Astrocyte of the cerebellum (primary cell): ENCODE measurements at regions not wholly inside any gene's neighbourhood (a gene's known extent, or its start where the extent isn't known, plus 50 kb on each side); places are given as distances from the start of the nearest gene placed in this dataset.
"Not testable (repeated sequence)": the region's sequence is repeated elsewhere in the genome, so short reads cannot be mapped to it uniquely, and the experiment has no call there.

Experiments used
- DNase-seq: peaks from one replicate; pipeline ENCODE4 v3.0.0-alpha.2; 2011; ENCODE audit warnings: low read depth
- H3K4me3 ChIP-seq: 2 replicates; pipeline ENCODE4 v1.5.1; 2011; ENCODE audit warnings: mild to moderate bottlenecking, low read depth, low read length, moderate library complexity
- CTCF ChIP-seq: IDR thresholded peaks from 2 replicates; pipeline ENCODE4 v1.5.1; 2012; ENCODE audit warnings: low read length, low read depth, moderate library complexity, mild to moderate bottlenecking; ENCODE audit errors: missing control alignments
- in situ Hi-C: cut with HindIII; loops from 2 replicates; pipeline ENCODE4 v1.10.0; 2017; ENCODE audit warnings: low sequenced_read_pairs

- in situ Hi-C loops: no loop called here
- no peak for TF ChIP-seq CTCF
- DNase-seq: no peak
- H3K4me3 ChIP-seq: no peak overlapping the region
These were observed 68.9 kb upstream of the SLC22A16 start for GRCh38 chr6:110545081-110545872.

DNA sequence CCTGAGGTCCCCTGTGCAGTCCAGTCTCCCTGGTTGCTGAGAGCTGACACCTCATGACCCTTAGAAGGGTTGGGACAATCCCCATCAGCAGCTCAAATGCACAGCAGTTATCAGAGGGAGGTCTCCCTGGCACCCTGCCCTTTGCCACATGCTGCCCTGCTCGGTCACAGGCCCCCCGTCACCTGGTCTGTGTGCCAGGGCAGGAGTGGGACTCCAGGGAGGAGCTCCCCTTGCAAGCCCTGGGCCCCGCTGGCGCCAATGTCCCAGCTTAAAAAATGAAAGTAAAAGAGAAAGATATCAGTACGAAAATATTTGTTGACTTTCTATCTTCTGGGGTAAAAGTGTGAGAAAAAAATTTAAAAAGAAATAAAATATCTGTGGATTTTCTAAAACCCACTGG, 68.1 kb upstream of the SLC22A16 start:
- no peak overlapping the region for H3K4me3 ChIP-seq
- no peak for DNase-seq
- in situ Hi-C loops: no loop called here
- no peak for TF ChIP-seq CTCF

GRCh38 chr6:110543106-110543505, 66.7 kb upstream of the SLC22A16 start:
- no peak for DNase-seq
- in situ Hi-C loops: no loop called here
- H3K4me3 ChIP-seq: no peak overlapping the region
- TF ChIP-seq CTCF: no peak

GRCh38 chr6:110542311-110543024, 66.1 kb upstream of the SLC22A16 start:
- in situ Hi-C loops: no loop called here
- no peak overlapping the region for H3K4me3 ChIP-seq
- TF ChIP-seq CTCF: no peak
- DNase-seq: no peak

DNA sequence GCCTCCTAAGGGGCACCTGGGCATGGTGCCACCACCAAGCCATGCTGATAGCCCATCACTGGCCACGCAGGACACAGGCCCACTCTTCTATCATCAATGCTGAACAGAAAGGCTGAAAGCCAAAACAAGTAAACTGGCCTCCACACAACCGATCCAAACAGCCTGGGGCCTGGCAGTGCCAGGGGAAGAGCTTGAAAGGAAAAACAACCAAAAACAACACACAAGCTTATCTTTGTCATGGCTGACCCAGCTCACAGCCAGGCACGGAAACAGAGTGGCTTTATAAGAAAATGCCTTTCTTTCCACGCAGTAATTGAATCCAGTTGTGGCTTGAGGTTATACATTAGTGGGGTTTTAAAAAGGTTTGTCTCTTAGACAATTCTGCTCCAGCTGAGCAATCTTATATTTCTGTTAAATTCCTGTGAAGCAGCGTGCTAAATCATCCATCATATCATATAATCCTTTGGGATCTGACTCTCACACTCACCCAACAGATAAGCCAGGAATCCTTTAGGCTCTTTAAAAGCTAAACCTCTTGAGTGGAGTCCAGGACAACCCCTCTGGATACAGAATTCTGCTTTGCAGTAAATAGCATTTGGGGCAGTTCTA, 65.4 kb upstream of the SLC22A16 start:
- peak; percentile 35 for DNase-seq
- H3K4me3 ChIP-seq: no peak overlapping the region
- in situ Hi-C loops: no loop called here
- no peak for TF ChIP-seq CTCF

DNA sequence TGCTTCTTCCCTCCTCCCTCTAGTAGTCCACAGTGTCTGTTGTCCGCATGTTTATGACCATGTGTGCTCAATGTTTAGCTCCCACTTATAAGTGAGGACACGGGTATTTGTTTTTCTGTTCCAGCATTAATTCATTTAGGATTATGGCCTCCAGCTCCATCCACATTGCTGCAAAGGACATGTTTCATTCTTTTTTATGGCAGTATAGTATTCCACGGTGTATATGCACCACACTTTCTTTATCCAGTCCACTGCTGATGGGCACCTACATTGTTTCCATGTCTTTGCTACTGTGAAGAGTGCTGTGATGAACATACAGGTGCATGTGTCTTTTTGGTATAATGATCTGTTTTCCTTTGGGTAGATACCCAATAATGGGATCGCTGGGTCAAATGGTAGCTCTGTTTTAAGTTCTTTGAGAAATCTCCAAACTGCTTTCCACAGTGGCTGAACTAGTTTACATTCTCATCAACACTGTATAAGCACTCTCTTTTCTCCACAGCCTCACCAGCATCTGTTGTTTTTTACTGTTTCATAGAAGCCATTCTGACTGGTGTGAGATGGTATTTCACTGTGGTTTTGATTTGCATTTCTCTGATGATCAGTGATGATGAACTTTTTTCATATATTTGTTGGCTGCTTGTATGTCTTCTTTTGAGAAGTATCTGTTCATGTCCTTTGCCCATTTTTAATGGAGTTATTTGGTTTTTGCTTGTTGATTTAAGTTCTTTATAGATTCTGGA, 63.0 kb upstream of the SLC22A16 start:
- in situ Hi-C loops: loop anchor here (5.0 to 10.0 kb wide), 6 partner anchors 65 to 448 kb away; partner anchors contain the start of gene CDK19
- H3K4me3 ChIP-seq, DNase-seq: not testable (repeated sequence)
